Osteocyte (in vitro differentiated cells): ENCODE measurements at regions not wholly inside any gene's neighbourhood (a gene's known extent, or its start where the extent isn't known, plus 50 kb on each side); places are given as distances from the start of the nearest gene placed in this dataset.
"Not testable (repeated sequence)": the region's sequence is repeated elsewhere in the genome, so short reads cannot be mapped to it uniquely, and the experiment has no call there.

ENCODE experiments used
- DNase-seq: peaks from one replicate; pipeline ENCODE4 v3.0.0; 2021; ENCODE audit warnings: mixed read lengths; ENCODE audit not compliant: unreplicated experiment; ENCODE audit errors: extremely low spot score
- H3K27ac Mint-ChIP-seq: one replicate; pipeline ENCODE4 v1.8.0; 2021; ENCODE audit warnings: mild to moderate bottlenecking, mixed read lengths; ENCODE audit not compliant: unreplicated experiment
- H3K27me3 Mint-ChIP-seq: one replicate; pipeline ENCODE4 v1.8.0; 2021; ENCODE audit warnings: mixed read lengths; ENCODE audit not compliant: unreplicated experiment
- H3K36me3 Mint-ChIP-seq: one replicate; pipeline ENCODE4 v1.8.0; 2021; ENCODE audit warnings: mixed read lengths; ENCODE audit not compliant: unreplicated experiment
- H3K4me1 Mint-ChIP-seq: one replicate; pipeline ENCODE4 v1.8.0; 2021; ENCODE audit warnings: mixed read lengths; ENCODE audit not compliant: unreplicated experiment
- H3K4me3 Mint-ChIP-seq: one replicate; pipeline ENCODE4 v1.8.0; 2021; ENCODE audit warnings: mild to moderate bottlenecking, moderate library complexity, mixed read lengths; ENCODE audit not compliant: unreplicated experiment
- H3K9me3 Mint-ChIP-seq: one replicate; pipeline ENCODE4 v1.8.0; 2021; ENCODE audit warnings: mixed read lengths; ENCODE audit not compliant: unreplicated experiment
- TF ChIP-seq, protein P1 (sequence below): fragments of 200-600 bp; sonication (generic); IDR thresholded peaks from 2 replicates; pipeline ENCODE4 v1.5.0; 2021; ENCODE audit warnings: antibody characterized with exemption, mild to moderate bottlenecking, moderate library complexity

DNA sequence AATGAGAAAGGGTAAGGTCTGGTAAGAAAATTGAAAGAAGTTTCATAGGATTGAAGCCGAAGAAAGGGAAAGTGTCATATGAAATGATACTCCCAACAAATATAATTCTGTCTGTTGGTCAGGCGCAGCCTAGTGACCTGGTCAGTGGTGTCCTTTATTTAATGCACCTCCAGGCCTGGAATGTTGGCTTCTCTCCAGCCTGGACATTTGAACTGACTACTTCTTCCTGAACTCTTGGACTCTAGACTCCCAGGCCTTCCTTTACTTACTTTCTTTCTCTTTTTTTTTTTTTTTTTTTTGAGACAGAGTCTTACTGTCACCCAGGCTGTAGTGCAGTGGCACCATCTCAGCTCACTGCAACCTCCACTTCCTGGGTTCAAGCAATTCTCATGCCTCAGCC is 1381.5 kb upstream of the WWC1 start:
- H3K27ac Mint-ChIP-seq = no peak overlapping the region
- H3K27me3 Mint-ChIP-seq = no peaks in the 10 kb centered on the region
- no peak for DNase-seq
- H3K4me3 Mint-ChIP-seq = no peak overlapping the region
- peaks cover 12% of the 10 kb centered on the region for H3K9me3 Mint-ChIP-seq
- TF ChIP-seq, protein P1, sequence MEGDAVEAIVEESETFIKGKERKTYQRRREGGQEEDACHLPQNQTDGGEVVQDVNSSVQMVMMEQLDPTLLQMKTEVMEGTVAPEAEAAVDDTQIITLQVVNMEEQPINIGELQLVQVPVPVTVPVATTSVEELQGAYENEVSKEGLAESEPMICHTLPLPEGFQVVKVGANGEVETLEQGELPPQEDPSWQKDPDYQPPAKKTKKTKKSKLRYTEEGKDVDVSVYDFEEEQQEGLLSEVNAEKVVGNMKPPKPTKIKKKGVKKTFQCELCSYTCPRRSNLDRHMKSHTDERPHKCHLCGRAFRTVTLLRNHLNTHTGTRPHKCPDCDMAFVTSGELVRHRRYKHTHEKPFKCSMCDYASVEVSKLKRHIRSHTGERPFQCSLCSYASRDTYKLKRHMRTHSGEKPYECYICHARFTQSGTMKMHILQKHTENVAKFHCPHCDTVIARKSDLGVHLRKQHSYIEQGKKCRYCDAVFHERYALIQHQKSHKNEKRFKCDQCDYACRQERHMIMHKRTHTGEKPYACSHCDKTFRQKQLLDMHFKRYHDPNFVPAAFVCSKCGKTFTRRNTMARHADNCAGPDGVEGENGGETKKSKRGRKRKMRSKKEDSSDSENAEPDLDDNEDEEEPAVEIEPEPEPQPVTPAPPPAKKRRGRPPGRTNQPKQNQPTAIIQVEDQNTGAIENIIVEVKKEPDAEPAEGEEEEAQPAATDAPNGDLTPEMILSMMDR = no peak
- no peaks in the 10 kb centered on the region for H3K36me3 Mint-ChIP-seq
- H3K4me1 Mint-ChIP-seq = no peaks in the 10 kb centered on the region

DNA sequence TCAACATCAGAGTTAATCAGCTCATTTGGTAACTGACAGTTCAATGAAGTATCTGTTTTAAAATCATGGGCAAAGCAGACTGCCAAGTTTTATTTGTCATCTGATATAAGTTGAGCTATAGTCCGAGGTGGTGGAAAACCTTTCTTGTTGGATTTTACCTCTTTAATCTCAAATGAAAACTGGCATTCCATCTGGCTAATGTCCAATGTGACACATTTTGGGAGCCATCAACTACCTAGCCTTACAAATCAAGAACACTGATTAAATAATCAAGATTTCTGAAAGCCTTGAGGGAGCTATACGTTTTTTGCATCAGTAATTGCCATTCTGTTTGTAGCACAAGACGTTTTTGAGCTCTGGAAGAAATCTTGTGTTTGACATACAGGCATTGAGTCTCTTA is 1380.5 kb upstream of the WWC1 start:
- Mint-ChIP-seq H3K27me3 (no peaks in the 10 kb centered on the region), H3K4me1 (no peaks in the 10 kb centered on the region), H3K9me3 (peaks cover 12% of the 10 kb centered on the region), H3K27ac (no peak overlapping the region), H3K4me3 (no peak overlapping the region), H3K36me3 (no peaks in the 10 kb centered on the region)
- no peak for DNase-seq
- TF ChIP-seq, protein P1 = no peak

DNA sequence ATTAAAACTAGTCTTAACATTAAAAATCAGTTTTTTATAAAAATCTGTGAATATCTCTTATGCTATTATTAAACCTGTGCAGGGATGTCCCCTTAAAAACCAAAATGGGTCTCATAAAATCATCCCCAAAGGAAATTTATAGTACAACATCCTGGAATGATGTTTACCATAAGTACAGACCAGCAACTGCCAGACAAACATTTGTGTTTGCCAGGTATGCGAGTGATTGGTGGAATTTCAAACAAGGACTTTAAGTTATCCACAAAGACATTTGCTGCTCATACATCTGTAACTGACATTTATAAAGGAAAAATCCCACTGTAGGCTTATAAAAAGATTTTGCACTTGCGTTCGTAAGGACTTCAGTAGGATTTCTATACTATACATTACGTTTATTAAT is 1375.4 kb upstream of the WWC1 start:
- TF ChIP-seq, protein P1 = no peak
- no peak overlapping the region for H3K27ac Mint-ChIP-seq
- DNase-seq = no peak
- peaks cover 8% of the 10 kb centered on the region for H3K9me3 Mint-ChIP-seq
- no peaks in the 10 kb centered on the region for H3K4me1 Mint-ChIP-seq
- no peaks in the 10 kb centered on the region for H3K36me3 Mint-ChIP-seq
- no peaks in the 10 kb centered on the region for H3K27me3 Mint-ChIP-seq
- no peak overlapping the region for H3K4me3 Mint-ChIP-seq

DNA sequence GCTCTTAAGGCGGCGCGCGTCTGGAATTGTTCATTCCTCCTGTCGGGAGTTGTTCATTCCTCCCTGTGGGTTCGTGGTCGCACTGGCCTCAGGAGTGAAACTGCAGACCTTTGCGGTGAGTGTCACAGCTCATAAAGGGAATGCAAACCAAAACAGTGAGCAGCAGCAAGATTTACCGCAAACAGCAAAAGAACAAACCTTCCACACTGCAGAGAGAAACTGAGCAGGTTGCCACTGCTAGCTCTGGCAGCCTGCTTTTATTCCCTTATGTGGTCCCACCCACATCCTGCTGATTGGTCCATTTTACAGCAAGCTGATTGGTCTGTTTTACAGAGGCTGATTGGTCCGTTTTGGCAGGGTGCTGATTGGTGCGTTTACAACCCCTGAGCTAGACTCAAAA is 1365.3 kb upstream of the WWC1 start:
- H3K4me1 Mint-ChIP-seq = no peaks in the 10 kb centered on the region
- TF ChIP-seq, protein P1 = no peak
- no peak for DNase-seq
- H3K27ac Mint-ChIP-seq = no peak overlapping the region
- H3K4me3 Mint-ChIP-seq = no peak overlapping the region
- H3K36me3 Mint-ChIP-seq = no peaks in the 10 kb centered on the region
- no peaks in the 10 kb centered on the region for H3K27me3 Mint-ChIP-seq
- peaks cover 33% of the 10 kb centered on the region for H3K9me3 Mint-ChIP-seq

DNA sequence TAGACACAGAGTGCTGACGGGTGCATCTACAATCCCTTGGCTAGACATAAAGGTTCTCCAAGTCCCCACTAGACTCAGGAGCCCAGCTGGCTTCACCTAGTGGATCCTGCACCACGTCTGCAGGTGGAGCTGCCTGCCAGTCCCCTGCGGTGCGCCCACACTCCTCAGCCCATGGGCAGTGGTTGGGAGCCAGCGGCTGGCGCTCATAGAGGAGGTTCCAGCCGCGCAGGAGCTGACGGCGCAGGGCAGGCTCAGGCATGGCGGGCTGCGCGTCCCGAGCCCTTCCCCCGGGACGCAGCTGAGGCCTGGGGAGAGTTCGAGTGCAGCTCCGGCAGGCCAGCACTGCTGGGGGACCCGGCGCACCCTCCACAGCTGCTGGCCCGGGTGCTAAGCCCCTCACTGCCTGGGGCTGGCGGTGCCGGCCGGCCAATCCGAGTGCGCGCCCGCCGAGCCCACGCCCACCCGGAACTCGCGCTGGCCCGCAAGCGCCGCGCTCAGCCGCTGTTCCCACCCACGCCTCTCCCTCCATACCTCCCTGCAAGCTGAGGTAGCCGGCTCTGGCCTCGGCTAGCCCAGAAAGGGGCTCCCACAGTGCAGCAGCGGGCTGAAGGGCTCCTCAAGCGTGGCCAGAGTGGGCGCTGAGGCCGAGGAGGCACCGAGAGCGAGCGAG is 1364.5 kb upstream of the WWC1 start:
- DNase-seq = peak; percentile 79
- not testable (repeated sequence) for H3K4me3 Mint-ChIP-seq, H3K36me3 Mint-ChIP-seq, H3K27ac Mint-ChIP-seq, H3K27me3 Mint-ChIP-seq, H3K4me1 Mint-ChIP-seq
- peaks cover 37% of the 10 kb centered on the region for H3K9me3 Mint-ChIP-seq

DNA sequence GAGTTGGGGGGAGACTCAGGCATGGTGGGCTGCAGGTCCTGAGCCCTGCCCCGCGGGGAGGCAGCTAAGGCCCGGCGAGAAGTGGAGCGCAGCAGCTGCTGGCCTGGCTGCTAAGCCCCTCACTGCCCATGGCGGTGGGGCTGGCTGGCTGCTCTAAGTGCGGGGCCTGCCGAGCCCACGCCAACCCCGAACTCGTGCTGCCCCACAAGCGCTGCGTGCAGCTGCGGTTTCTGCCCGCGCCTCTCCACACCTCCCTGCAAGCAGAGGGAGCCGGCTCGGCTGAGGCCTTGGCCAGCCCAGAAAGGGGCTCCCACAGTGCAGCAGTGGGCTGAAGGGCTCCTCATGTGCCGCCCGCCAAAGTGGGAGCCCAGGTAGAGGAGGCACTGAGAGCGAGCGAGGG is 1355.1 kb upstream of the WWC1 start:
- Mint-ChIP-seq H3K27ac (no peak overlapping the region), H3K4me3 (no peak overlapping the region), H3K9me3 (peaks cover 25% of the 10 kb centered on the region), H3K4me1 (no peaks in the 10 kb centered on the region), H3K27me3 (no peaks in the 10 kb centered on the region), H3K36me3 (no peaks in the 10 kb centered on the region)
- TF ChIP-seq, protein P1 = no peak
- no peak for DNase-seq
